ENCODE measurements at regions not wholly inside any gene's neighbourhood (a gene's known extent, or its start where the extent isn't known, plus 50 kb on each side); places are given as distances from the start of the nearest gene placed in this dataset.

DNA sequence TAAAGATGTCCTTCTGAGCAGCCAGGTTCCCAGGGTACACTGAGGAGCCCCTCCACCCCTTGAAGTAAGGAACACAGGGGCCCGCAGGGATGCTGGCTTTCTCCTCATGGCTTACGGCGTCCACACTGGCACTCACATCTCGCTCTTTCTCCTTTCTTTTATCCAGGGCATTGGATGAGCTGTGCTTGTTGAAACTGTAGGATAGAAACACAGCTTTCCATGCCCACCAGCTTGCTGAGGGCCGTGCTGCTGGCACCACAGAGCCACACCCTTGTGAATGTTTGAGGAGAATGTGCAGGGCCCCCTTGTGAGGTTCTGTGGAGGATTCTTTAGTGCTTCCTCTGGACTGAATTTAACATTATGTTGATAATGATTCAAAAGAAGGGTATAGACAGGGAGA lies 51.7 kb upstream of the B3GAT1 start:
- no peak overlapping the region for H3K4me3 ChIP-seq (ENCODE audit: control insufficient read depth, low read depth, low read length)
- TF ChIP-seq, protein P1, sequence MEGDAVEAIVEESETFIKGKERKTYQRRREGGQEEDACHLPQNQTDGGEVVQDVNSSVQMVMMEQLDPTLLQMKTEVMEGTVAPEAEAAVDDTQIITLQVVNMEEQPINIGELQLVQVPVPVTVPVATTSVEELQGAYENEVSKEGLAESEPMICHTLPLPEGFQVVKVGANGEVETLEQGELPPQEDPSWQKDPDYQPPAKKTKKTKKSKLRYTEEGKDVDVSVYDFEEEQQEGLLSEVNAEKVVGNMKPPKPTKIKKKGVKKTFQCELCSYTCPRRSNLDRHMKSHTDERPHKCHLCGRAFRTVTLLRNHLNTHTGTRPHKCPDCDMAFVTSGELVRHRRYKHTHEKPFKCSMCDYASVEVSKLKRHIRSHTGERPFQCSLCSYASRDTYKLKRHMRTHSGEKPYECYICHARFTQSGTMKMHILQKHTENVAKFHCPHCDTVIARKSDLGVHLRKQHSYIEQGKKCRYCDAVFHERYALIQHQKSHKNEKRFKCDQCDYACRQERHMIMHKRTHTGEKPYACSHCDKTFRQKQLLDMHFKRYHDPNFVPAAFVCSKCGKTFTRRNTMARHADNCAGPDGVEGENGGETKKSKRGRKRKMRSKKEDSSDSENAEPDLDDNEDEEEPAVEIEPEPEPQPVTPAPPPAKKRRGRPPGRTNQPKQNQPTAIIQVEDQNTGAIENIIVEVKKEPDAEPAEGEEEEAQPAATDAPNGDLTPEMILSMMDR (IDR thresholded peaks at IDR 0.05; ENCODE audit: control insufficient read depth, insufficient read depth, low read depth, low read length, missing control alignments), result no peak
- no peak for DNase-seq (ENCODE audit: low read depth)

Data from AG09309 (cell line).